Omental fat pad (tissue), 3 donors: ENCODE measurements at regions not wholly inside any gene's neighbourhood (a gene's known extent, or its start where the extent isn't known, plus 50 kb on each side); places are given as distances from the start of the nearest gene placed in this dataset.

Experiments used
- ATAC-seq: fragments of 150-250 bp; one replicate; pipeline ENCODE4 v1.9.1; 2016; ENCODE audit warnings: mild to moderate bottlenecking, moderate library complexity; ENCODE audit not compliant: low FRiP score
- DNase-seq: peaks from one replicate; pipeline ENCODE4 v3.0.0-alpha.2; 2019; ENCODE audit warnings: low spot score
- TF ChIP-seq, protein P1 (sequence below), 3 donors: fragments of 450-650 bp; IDR thresholded peaks; one replicate each; pipeline ENCODE4 v1.5.1; 2016 to 2017; ENCODE audit warnings: antibody characterized with exemption in 3 of 3, mild to moderate bottlenecking in 3 of 3, moderate library complexity in 2 of 3

GRCh38 chr14:103207388-103208072 lies 84.3 kb downstream of the TNFAIP2 start:
- DNase-seq, result no peak
- TF ChIP-seq, protein P1, sequence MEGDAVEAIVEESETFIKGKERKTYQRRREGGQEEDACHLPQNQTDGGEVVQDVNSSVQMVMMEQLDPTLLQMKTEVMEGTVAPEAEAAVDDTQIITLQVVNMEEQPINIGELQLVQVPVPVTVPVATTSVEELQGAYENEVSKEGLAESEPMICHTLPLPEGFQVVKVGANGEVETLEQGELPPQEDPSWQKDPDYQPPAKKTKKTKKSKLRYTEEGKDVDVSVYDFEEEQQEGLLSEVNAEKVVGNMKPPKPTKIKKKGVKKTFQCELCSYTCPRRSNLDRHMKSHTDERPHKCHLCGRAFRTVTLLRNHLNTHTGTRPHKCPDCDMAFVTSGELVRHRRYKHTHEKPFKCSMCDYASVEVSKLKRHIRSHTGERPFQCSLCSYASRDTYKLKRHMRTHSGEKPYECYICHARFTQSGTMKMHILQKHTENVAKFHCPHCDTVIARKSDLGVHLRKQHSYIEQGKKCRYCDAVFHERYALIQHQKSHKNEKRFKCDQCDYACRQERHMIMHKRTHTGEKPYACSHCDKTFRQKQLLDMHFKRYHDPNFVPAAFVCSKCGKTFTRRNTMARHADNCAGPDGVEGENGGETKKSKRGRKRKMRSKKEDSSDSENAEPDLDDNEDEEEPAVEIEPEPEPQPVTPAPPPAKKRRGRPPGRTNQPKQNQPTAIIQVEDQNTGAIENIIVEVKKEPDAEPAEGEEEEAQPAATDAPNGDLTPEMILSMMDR (IDR thresholded peaks at IDR 0.05), result no peak
- peak; percentile 62 for ATAC-seq

GRCh38 chr14:103209054-103209453 lies 85.8 kb downstream of the TNFAIP2 start:
- ATAC-seq (no peak), DNase-seq (no peak)

DNA sequence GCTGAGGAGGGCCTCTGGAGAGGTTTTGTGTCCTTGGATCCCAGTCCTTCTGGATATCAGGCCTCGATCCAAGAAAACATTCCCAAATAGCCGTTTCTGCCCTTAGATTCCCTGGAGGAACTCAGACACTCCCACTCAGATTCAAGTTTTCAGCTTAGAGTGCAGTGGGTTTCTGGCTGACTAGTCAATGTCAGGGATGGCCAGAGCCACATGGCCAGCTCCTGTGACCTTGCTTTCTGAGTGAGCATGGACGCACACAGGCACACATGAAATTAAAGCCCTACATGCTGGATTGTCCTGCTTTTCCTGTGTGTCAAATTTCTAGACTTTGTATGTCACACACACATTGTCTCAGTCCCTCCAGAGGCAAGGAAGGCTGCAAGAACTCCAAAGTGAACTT lies 86.2 kb downstream of the TNFAIP2 start:
- TF ChIP-seq, protein P1 (IDR thresholded peaks at IDR 0.05), result no peak
- ATAC-seq (no peak), DNase-seq (no peak)

More at GRCh38 chr14:103209054-103209453, 85.8 kb downstream of the TNFAIP2 start:
- TF ChIP-seq, protein P1 (IDR thresholded peaks at IDR 0.05), result no peak

- TF ChIP-seq, protein P1 (IDR thresholded peaks at IDR 0.05), result no peak
- no peak for ATAC-seq
- no peak for DNase-seq
These were observed 90.1 kb downstream of the TNFAIP2 start for GRCh38 chr14:103213331-103213730.

GRCh38 chr14:103214461-103214958 lies 91.2 kb downstream of the TNFAIP2 start:
- ATAC-seq, result no peak
- TF ChIP-seq, protein P1 (IDR thresholded peaks at IDR 0.05), result no peak
- no peak for DNase-seq

DNA sequence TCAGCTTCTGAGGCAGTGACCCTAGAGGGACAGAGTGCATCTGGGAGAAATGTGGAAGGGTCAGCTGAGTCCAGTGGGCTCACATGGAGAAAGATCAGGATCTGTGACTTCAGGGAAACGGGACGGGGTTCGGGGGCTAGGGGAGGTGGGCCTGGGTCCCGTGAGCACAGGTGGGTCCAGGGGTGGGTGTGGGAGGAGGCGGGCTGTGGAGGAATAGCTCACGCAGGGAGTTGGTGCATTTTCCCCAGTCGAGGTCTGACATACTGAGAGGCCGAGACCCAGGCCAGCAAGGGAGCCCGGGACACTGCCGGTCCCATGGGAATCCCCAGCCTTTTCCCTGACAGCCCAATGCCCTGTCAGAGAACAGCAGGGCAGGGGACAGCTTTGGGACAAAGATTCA lies 93.1 kb downstream of the TNFAIP2 start:
- ATAC-seq (no peak), DNase-seq (no peak)
- TF ChIP-seq, protein P1 (IDR thresholded peaks at IDR 0.05), result no peak

DNA sequence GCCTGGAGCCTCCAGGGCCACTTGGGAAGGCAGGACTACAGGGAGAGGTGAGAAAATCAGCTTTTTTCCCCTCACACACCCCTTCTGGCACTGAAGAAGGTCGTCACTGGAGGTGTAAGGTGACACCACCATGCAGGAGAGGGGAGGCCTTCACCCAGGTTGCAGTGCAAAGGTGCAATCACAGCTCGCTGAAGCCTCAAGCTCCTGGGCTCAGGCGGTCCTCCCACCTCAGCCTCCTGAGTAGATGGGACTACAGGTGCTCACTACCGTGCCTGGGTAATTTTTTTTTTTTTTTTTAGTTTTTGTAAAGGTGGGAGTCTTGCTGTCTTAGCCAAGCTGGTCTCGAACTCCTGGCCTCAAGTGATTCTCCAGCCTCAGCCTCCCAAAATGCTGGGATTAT lies 93.6 kb downstream of the TNFAIP2 start:
- no peak for ATAC-seq
- TF ChIP-seq, protein P1 (IDR thresholded peaks at IDR 0.05), result no peak
- DNase-seq, result no peak
